ENCODE measurements at regions not wholly inside any gene's neighbourhood (a gene's known extent, or its start where the extent isn't known, plus 50 kb on each side); places are given as distances from the start of the nearest gene placed in this dataset.
A peak's percentile ranks its signal among the peaks of the same experiment; 100 is the strongest.

- TF ChIP-seq TAF1 (IDR thresholded peaks at IDR 0.05; ENCODE audit: borderline replicate concordance, insufficient read depth, low read length), result no peak
- TF ChIP-seq POLR2AphosphoS5 (IDR thresholded peaks at IDR 0.05; ENCODE audit: low read depth, low read length), result no peak
- TF ChIP-seq SIN3A (IDR thresholded peaks at IDR 0.05; ENCODE audit: borderline replicate concordance, insufficient read depth, low read length), result no peak
- no peak for TF ChIP-seq FOXP2 (optimal IDR thresholded peaks at IDR 0.05; ENCODE audit: borderline replicate concordance, extremely low read depth, extremely low read length, insufficient read depth)
- TF ChIP-seq REST (IDR thresholded peaks at IDR 0.05; ENCODE audit: insufficient read depth in 1 of 2, low read depth in 2 of 2, low read length in 2 of 2), result no peak
Measured at GRCh38 chr11:92137747-92138146, 86.9 kb upstream of the FAT3 start.

GRCh38 chr11:92136797-92137196, 87.8 kb upstream of the FAT3 start:
- TF ChIP-seq FOXP2 (optimal IDR thresholded peaks at IDR 0.05; ENCODE audit: borderline replicate concordance, extremely low read depth, extremely low read length, insufficient read depth) (peak; percentile 16), REST (IDR thresholded peaks at IDR 0.05; ENCODE audit: insufficient read depth in 1 of 2, low read depth in 2 of 2, low read length in 2 of 2) (no peak)

GRCh38 chr11:92131289-92131865, 93.2 kb upstream of the FAT3 start:
- no peak for TF ChIP-seq FOXP2 (optimal IDR thresholded peaks at IDR 0.05; ENCODE audit: borderline replicate concordance, extremely low read depth, extremely low read length, insufficient read depth)
- peak; percentile 3; the same call in 1 of the 2 replicates for TF ChIP-seq TAF1 (IDR thresholded peaks at IDR 0.05; ENCODE audit: borderline replicate concordance, insufficient read depth, low read length)

- TF ChIP-seq TAF1 (IDR thresholded peaks at IDR 0.05; ENCODE audit: borderline replicate concordance, insufficient read depth, low read length), result no peak
- TF ChIP-seq REST (IDR thresholded peaks at IDR 0.05; ENCODE audit: insufficient read depth in 1 of 2, low read depth in 2 of 2, low read length in 2 of 2), result no peak
- TF ChIP-seq FOXP2 (optimal IDR thresholded peaks at IDR 0.05; ENCODE audit: borderline replicate concordance, extremely low read depth, extremely low read length, insufficient read depth), result no peak
- TF ChIP-seq POLR2AphosphoS5 (IDR thresholded peaks at IDR 0.05; ENCODE audit: low read depth, low read length), result no peak
- no peak for TF ChIP-seq SIN3A (IDR thresholded peaks at IDR 0.05; ENCODE audit: borderline replicate concordance, insufficient read depth, low read length)
Measured at GRCh38 chr11:92130421-92130831, 94.2 kb upstream of the FAT3 start.

- TF ChIP-seq REST (IDR thresholded peaks at IDR 0.05; ENCODE audit: insufficient read depth in 1 of 2, low read depth in 2 of 2, low read length in 2 of 2) (no peak), FOXP2 (optimal IDR thresholded peaks at IDR 0.05; ENCODE audit: borderline replicate concordance, extremely low read depth, extremely low read length, insufficient read depth) (no peak), POLR2AphosphoS5 (IDR thresholded peaks at IDR 0.05; ENCODE audit: low read depth, low read length) (no peak), TAF1 (IDR thresholded peaks at IDR 0.05; ENCODE audit: borderline replicate concordance, insufficient read depth, low read length) (no peak)
Measured at GRCh38 chr11:92129811-92130210, 94.8 kb upstream of the FAT3 start.
